Cerebellar cortex (tissue), 1 donor: ENCODE measurements at regions not wholly inside any gene's neighbourhood (a gene's known extent, or its start where the extent isn't known, plus 50 kb on each side); places are given as distances from the start of the nearest gene placed in this dataset.
"Not testable (repeated sequence)": the region's sequence is repeated elsewhere in the genome, so short reads cannot be mapped to it uniquely, and the experiment has no call there.

Source experiments
- DNase-seq: peaks from one replicate; pipeline ENCODE4 v3.0.0-alpha.2; 2015; ENCODE audit warnings: low spot score

DNA sequence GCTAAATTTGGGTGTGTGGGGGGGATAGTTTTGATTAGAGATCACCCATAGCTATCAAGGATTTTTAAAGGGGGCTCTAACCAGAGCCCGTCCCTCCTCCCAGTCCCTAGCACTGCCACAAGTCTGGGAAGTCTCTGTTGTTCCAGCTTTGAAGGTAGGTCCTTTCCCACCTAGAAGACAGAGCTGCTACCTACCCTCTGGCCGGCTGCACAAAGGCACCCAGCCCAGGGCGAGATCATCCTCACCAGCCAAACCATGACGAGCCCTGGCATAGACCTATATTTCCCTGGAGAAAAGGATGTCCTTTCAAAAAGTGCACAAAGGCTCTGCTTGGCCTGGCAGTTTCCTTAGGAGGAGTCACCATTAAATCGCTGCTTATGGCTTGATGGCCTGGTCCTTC is 147.8 kb downstream of the CYP26A1 start:
- no peak for DNase-seq

DNA sequence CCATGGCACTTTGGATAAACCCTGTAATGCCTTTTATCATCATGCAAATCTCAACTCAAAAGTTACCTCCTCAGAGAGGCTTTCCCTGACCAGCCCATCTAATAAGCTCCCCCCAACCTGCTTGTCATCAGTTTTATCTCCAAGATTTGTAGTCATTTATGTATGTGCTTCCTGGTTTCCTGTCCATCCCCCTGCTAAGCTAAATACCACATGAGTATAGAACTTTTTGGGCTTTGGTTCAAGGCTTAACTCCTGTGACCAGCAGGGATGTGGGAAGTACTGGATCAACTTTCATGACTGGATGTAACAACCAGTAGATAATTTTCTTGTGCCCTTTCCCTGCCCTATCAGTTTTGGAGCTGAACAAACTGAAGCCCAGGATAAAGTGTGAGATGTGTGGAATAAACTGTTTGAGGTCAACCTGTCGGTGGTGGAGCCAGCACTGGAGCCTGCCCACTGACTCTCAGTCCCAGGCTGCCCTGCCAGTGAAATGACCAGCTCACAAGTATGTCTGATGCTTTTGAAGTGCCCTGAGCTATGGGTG is 148.6 kb downstream of the CYP26A1 start:
- DNase-seq = no peak

DNA sequence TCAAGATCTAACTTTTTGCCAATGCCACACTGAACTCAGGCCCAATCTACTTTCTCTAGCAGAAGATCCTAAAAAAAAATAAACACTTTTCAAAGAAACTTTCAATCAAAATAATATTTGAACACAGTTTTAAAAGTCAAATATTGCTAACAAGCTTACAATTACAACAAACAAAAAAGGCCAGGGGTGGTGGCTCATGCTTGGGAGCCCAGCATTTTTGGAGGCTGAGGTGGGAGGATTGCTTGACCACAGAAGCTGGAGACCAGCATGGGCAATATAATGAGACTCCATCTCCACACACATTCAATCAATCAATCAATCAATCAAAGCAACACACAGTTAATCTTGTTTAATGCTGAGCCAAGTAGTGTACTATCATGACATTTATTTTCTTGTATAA is 149.2 kb downstream of the CYP26A1 start:
- no peak for DNase-seq

GRCh38 chr10:93223336-93223735 is 149.6 kb downstream of the CYP26A1 start:
- DNase-seq = no peak

DNA sequence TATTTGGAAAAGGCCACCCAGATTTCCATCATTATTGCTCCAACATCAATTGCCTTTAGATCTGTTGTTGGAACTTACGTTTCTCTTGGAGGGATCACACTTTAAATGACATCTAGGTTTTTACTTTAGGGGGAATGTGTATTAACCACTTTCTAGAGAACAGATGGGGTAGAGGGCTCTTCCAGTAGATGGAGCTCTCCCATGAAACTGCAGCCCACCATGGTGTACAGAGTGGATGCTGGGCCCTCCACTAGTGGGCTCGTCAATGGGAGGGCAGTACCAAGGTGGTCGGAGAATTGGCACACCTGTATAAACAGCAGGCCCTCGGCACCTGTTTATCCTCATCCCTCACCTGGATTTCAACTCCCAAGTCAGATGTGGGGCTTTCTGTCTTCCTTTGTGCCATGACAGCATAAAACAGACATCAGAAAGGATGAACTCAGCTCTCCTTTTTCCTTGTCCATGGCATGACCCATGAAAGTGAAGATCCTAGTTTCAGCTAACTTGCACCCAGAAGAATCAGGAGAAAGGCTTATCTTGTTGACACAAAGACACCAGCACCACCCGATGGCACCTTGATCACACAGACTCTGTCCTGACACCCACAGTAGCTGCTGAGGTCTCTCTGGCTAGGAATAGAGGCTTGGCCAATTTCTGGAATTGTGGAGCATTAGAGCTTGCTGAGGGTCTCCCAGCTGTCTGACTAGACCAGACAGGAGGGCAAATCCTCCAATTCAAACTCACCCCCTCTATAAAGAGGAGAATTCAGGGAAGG is 150.5 kb downstream of the CYP26A1 start:
- DNase-seq = no peak

DNA sequence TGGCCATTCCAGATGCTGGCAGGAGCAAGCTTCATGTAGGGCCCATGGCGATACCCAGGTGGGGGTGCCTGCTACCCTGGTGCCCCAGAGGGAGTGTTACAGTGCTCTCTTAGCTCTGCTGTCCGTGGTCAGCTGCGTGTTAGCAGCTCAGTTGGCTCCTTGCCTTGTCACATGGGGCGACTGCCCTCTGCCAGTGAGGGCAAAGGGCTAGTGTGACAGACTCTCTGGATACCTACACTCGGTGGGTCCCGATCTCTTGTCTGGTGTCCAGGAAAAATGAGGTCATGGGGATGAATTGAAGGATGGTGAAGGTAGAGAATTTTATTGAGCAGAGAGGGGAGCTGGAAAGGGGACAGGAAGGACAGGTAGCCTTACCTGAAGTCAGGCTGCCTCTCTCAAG is 152.2 kb downstream of the CYP26A1 start:
- DNase-seq = no peak

DNA sequence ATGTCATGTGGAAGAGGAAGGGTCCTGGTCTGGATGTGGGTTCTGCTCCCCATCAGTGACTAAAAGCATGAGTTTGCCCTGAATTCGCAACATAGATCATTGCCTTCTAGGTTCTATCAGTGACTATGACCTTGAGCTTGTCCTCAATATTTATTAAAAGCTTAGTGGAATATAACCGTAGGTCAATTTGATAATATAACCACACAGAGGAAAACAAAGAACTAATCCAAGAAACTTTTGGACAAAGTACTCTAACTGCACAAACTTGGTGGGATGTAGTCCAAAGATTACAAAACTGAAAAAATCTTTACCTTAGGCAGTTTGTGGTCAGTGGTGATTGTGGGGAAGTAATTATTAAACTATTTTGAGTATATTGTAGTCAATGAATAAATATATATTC is 152.9 kb downstream of the CYP26A1 start:
- DNase-seq = no peak

GRCh38 chr10:93230596-93230995 is 156.9 kb downstream of the CYP26A1 start:
- not testable (repeated sequence) for DNase-seq

- DNase-seq = not testable (repeated sequence)
These were observed 158.5 kb downstream of the CYP26A1 start for GRCh38 chr10:93232159-93232558.

- DNase-seq = not testable (repeated sequence)
These were observed 161.2 kb downstream of the CYP26A1 start for GRCh38 chr10:93234940-93235339.

GRCh38 chr10:93235686-93236085 is 162.0 kb downstream of the CYP26A1 start:
- no peak for DNase-seq

GRCh38 chr10:93236393-93237040 is 162.8 kb downstream of the CYP26A1 start:
- no peak for DNase-seq

GRCh38 chr10:93245147-93245546 is 171.5 kb downstream of the CYP26A1 start:
- DNase-seq = no peak

DNA sequence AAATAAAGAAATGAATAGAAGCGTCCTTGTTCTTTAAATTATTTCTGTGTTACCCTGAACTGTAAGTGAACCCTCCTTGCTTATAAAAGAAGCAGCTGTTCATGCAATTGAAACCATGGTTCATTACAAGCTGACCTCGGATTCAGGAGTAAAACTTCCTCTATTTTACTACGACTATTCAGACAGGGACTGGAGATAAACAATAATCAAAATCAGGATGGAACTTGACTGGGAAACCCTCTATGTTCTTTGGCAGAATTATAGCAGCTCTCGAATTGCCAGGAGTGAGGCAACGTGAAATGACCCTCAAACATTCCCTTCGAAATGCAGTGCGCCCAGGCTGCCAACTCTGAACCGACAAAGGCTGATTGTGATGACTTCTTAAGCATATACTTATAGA is 172.1 kb downstream of the CYP26A1 start:
- DNase-seq = no peak

DNA sequence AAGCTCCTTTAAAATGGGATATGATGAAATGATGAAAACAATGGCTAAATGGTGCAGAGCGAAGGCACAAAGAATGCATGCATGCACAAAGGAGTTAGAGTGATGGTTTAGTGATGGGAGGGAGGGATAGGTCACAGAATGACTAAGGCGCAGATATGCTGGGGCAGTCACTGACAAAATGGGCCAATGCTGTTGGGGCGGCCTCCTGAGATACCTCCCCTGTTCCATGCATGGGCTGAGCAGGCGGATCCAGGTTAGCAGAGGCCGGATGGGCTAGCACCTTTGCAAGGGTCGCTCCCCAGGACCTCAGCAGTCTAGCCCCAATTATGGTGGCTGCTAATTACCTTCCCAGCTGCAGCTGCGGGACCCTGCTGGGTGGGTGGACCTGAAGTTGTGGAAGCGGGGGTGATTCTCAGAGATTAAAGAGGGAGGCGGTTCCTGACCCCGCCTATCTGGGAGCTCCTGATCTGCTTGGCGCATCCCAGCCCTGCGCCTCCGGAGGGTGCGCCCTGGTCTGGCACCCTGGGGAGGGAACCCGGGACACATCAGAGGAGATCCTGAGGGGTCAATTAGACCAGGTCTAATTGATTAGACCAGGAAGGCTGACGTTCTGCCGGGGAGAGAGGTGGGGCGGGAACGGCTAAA is 175.0 kb downstream of the CYP26A1 start:
- no peak for DNase-seq

DNA sequence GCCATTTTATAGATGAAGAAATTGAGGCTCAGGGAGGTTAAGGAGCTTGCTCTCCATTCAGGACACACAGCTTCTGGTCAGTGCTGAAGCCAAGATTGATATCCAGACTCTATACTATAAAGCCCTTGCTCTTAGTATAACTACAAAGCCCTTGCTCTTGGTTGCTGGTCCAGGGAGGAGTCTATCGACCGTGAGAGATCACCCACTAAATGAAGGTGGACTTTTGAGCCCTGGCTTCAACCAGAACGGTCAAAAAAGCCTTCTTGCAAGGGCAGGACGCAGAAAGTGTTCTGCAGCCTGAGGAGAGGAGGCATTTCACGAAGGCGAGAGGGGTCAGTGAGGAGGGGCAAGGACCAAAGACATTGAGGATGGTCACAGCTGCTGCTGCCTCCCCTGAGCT is 176.3 kb downstream of the CYP26A1 start:
- no peak for DNase-seq

GRCh38 chr10:93254180-93254853 is 180.6 kb downstream of the CYP26A1 start:
- DNase-seq = no peak

- DNase-seq = no peak
These were observed 181.9 kb downstream of the CYP26A1 start for GRCh38 chr10:93255546-93255945.
